ENCODE measurements at regions not wholly inside any gene's neighbourhood (a gene's known extent, or its start where the extent isn't known, plus 50 kb on each side); places are given as distances from the start of the nearest gene placed in this dataset.

GRCh38 chr2:239826786-239827522, 198.2 kb downstream of the NDUFA10 start:
- Histone ChIP-seq H3K27me3 (ENCODE audit: control insufficient read depth, insufficient read depth, low read length) (no peaks in the 10 kb centered on the region), H3K4me1 (ENCODE audit: control insufficient read depth, insufficient read depth, low read length) (no peaks in the 10 kb centered on the region)

GRCh38 chr2:239826376-239826775, 198.8 kb downstream of the NDUFA10 start:
- Histone ChIP-seq H3K27me3 (ENCODE audit: control insufficient read depth, insufficient read depth, low read length) (no peaks in the 10 kb centered on the region), H3K9me3 (ENCODE audit: control insufficient read depth, low read length) (no peaks in the 10 kb centered on the region), H3K4me3 (ENCODE audit: low read length) (no peak overlapping the region), H3K9ac (ENCODE audit: low read length) (no peak overlapping the region), H3K36me3 (ENCODE audit: control insufficient read depth, insufficient read depth, low read length) (no peaks in the 10 kb centered on the region), H3K4me1 (ENCODE audit: control insufficient read depth, insufficient read depth, low read length) (no peaks in the 10 kb centered on the region)

More at GRCh38 chr2:239826786-239827522, 198.2 kb downstream of the NDUFA10 start:
- Histone ChIP-seq H3K9ac (ENCODE audit: low read length) (no peak overlapping the region), H3K36me3 (ENCODE audit: control insufficient read depth, insufficient read depth, low read length) (no peaks in the 10 kb centered on the region), H3K9me3 (ENCODE audit: control insufficient read depth, low read length) (no peaks in the 10 kb centered on the region), H3K4me3 (ENCODE audit: low read length) (no peak overlapping the region)

- Histone ChIP-seq H3K4me3 (ENCODE audit: low read length) (no peak overlapping the region), H3K9me3 (ENCODE audit: control insufficient read depth, low read length) (no peaks in the 10 kb centered on the region), H3K36me3 (ENCODE audit: control insufficient read depth, insufficient read depth, low read length) (no peaks in the 10 kb centered on the region), H3K27me3 (ENCODE audit: control insufficient read depth, insufficient read depth, low read length) (no peaks in the 10 kb centered on the region), H3K9ac (ENCODE audit: low read length) (no peak overlapping the region), H3K4me1 (ENCODE audit: control insufficient read depth, insufficient read depth, low read length) (no peaks in the 10 kb centered on the region)
Measured at GRCh38 chr2:239825705-239825979, 199.5 kb downstream of the NDUFA10 start.

- Histone ChIP-seq H3K36me3 (ENCODE audit: control insufficient read depth, insufficient read depth, low read length) (no peaks in the 10 kb centered on the region), H3K4me3 (ENCODE audit: low read length) (no peak overlapping the region), H3K4me1 (ENCODE audit: control insufficient read depth, insufficient read depth, low read length) (no peaks in the 10 kb centered on the region), H3K9me3 (ENCODE audit: control insufficient read depth, low read length) (no peaks in the 10 kb centered on the region), H3K27me3 (ENCODE audit: control insufficient read depth, insufficient read depth, low read length) (no peaks in the 10 kb centered on the region), H3K9ac (ENCODE audit: low read length) (no peak overlapping the region)
Measured at GRCh38 chr2:239824866-239825704, 200.1 kb downstream of the NDUFA10 start.

- Histone ChIP-seq H3K4me1 (ENCODE audit: control insufficient read depth, insufficient read depth, low read length) (no peaks in the 10 kb centered on the region), H3K9ac (ENCODE audit: low read length) (no peak overlapping the region), H3K4me3 (ENCODE audit: low read length) (no peak overlapping the region), H3K36me3 (ENCODE audit: control insufficient read depth, insufficient read depth, low read length) (no peaks in the 10 kb centered on the region), H3K9me3 (ENCODE audit: control insufficient read depth, low read length) (no peaks in the 10 kb centered on the region), H3K27me3 (ENCODE audit: control insufficient read depth, insufficient read depth, low read length) (no peaks in the 10 kb centered on the region)
Measured at GRCh38 chr2:239824046-239824694, 201.0 kb downstream of the NDUFA10 start.

- H3K4me1 ChIP-seq (ENCODE audit: control insufficient read depth, insufficient read depth, low read length): no peaks in the 10 kb centered on the region
- no peaks in the 10 kb centered on the region for H3K36me3 ChIP-seq (ENCODE audit: control insufficient read depth, insufficient read depth, low read length)
- H3K4me3 ChIP-seq (ENCODE audit: low read length): no peak overlapping the region
- no peaks in the 10 kb centered on the region for H3K27me3 ChIP-seq (ENCODE audit: control insufficient read depth, insufficient read depth, low read length)
- no peak overlapping the region for H3K9ac ChIP-seq (ENCODE audit: low read length)
- no peaks in the 10 kb centered on the region for H3K9me3 ChIP-seq (ENCODE audit: control insufficient read depth, low read length)
Measured at GRCh38 chr2:239822146-239822831, 202.9 kb downstream of the NDUFA10 start.

- Histone ChIP-seq H3K4me3 (ENCODE audit: low read length) (no peak overlapping the region), H3K4me1 (ENCODE audit: control insufficient read depth, insufficient read depth, low read length) (no peaks in the 10 kb centered on the region), H3K9me3 (ENCODE audit: control insufficient read depth, low read length) (no peaks in the 10 kb centered on the region), H3K9ac (ENCODE audit: low read length) (no peak overlapping the region), H3K27me3 (ENCODE audit: control insufficient read depth, insufficient read depth, low read length) (no peaks in the 10 kb centered on the region), H3K36me3 (ENCODE audit: control insufficient read depth, insufficient read depth, low read length) (no peaks in the 10 kb centered on the region)
Measured at GRCh38 chr2:239821694-239822075, 203.5 kb downstream of the NDUFA10 start.

- H3K4me3 ChIP-seq (ENCODE audit: low read length): no peak overlapping the region
- H3K27me3 ChIP-seq (ENCODE audit: control insufficient read depth, insufficient read depth, low read length): no peaks in the 10 kb centered on the region
- H3K9ac ChIP-seq (ENCODE audit: low read length): no peak overlapping the region
- no peaks in the 10 kb centered on the region for H3K9me3 ChIP-seq (ENCODE audit: control insufficient read depth, low read length)
- H3K36me3 ChIP-seq (ENCODE audit: control insufficient read depth, insufficient read depth, low read length): no peaks in the 10 kb centered on the region
- H3K4me1 ChIP-seq (ENCODE audit: control insufficient read depth, insufficient read depth, low read length): no peaks in the 10 kb centered on the region
Measured at GRCh38 chr2:239820836-239821693, 204.1 kb downstream of the NDUFA10 start.

- Histone ChIP-seq H3K9me3 (ENCODE audit: control insufficient read depth, low read length) (no peaks in the 10 kb centered on the region), H3K9ac (ENCODE audit: low read length) (no peak overlapping the region), H3K4me3 (ENCODE audit: low read length) (no peak overlapping the region), H3K4me1 (ENCODE audit: control insufficient read depth, insufficient read depth, low read length) (no peaks in the 10 kb centered on the region), H3K36me3 (ENCODE audit: control insufficient read depth, insufficient read depth, low read length) (no peaks in the 10 kb centered on the region), H3K27me3 (ENCODE audit: control insufficient read depth, insufficient read depth, low read length) (no peaks in the 10 kb centered on the region)
Measured at GRCh38 chr2:239819974-239820555, 205.1 kb downstream of the NDUFA10 start.

GRCh38 chr2:239819091-239819973, 205.8 kb downstream of the NDUFA10 start:
- Histone ChIP-seq H3K36me3 (ENCODE audit: control insufficient read depth, insufficient read depth, low read length) (no peaks in the 10 kb centered on the region), H3K27me3 (ENCODE audit: control insufficient read depth, insufficient read depth, low read length) (no peaks in the 10 kb centered on the region), H3K4me1 (ENCODE audit: control insufficient read depth, insufficient read depth, low read length) (peaks cover 2% of the 10 kb centered on the region), H3K4me3 (ENCODE audit: low read length) (no peak overlapping the region), H3K9me3 (ENCODE audit: control insufficient read depth, low read length) (no peaks in the 10 kb centered on the region), H3K9ac (ENCODE audit: low read length) (no peak overlapping the region)
